MM.1S (cell line): ENCODE measurements at regions not wholly inside any gene's neighbourhood (a gene's known extent, or its start where the extent isn't known, plus 50 kb on each side); places are given as distances from the start of the nearest gene placed in this dataset.

ENCODE experiments used
- CTCF ChIP-seq: fragments of 300-600 bp; sonication (generic); IDR thresholded peaks from 2 replicates; pipeline ENCODE4 v1.5.1; 2016; ENCODE audit warnings: antibody characterized with exemption, low read length, mixed read lengths
- EZH2 ChIP-seq: fragments of 300-600 bp; sonication (generic); optimal IDR thresholded peaks from 2 replicates; pipeline ENCODE3; 2017; ENCODE audit warnings: low read depth, mild to moderate bottlenecking, antibody characterized with exemption, low read length, mixed read lengths
- EZH2phosphoT487 ChIP-seq: fragments of 300-600 bp; sonication (generic); IDR thresholded peaks from 2 replicates; pipeline ENCODE4 v1.6.1; 2018; ENCODE audit warnings: antibody characterized with exemption, low read length

DNA sequence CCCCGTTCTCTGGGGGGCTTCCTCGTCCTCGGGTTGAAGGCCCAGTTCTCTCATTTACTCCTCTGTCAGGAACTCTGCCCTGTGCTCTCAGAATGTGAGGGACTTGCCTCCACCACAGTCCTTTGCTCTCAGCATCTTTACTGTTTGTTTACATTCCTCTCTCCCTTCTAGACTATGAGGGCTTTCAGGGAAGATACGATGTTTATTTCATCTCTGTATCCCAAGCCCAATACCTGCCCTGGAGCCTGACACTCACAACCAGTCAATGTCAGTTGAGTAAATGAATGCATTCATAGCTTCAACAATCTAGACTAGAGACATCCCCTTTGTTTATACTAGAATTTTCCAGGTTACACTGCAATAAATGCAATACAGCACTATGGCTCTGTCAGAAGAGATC lies 409.6 kb upstream of the CDH11 start:
- TF ChIP-seq CTCF, result no peak
- no peak for TF ChIP-seq EZH2
- no peak for TF ChIP-seq EZH2phosphoT487
